SH-SY5Y (cell line): ENCODE measurements at regions not wholly inside any gene's neighbourhood (a gene's known extent, or its start where the extent isn't known, plus 50 kb on each side); places are given as distances from the start of the nearest gene placed in this dataset.

Experiments
- GATA2 ChIP-seq: IDR thresholded peaks from 2 replicates; pipeline ENCODE4 v1.6.1; 2011; ENCODE audit warnings: mild to moderate bottlenecking, low read depth, low read length
- GATA3 ChIP-seq: IDR thresholded peaks from 2 replicates; pipeline ENCODE4 v1.6.1; 2011; ENCODE audit warnings: low read depth, mild to moderate bottlenecking, low read length, moderate library complexity

GRCh38 chr10:35768731-35769130 is 126.6 kb upstream of the FZD8 start:
- TF ChIP-seq GATA3 = no peak
- no peak for TF ChIP-seq GATA2
